ENCODE measurements at regions not wholly inside any gene's neighbourhood (a gene's known extent, or its start where the extent isn't known, plus 50 kb on each side); places are given as distances from the start of the nearest gene placed in this dataset.
"Not testable (repeated sequence)": the region's sequence is repeated elsewhere in the genome, so short reads cannot be mapped to it uniquely, and the experiment has no call there.

GRCh38 chr2:41197781-41198180 is 745.9 kb upstream of the SLC8A1 start:
- H3K4me3 ChIP-seq, result no peak overlapping the region
- no peaks in the 10 kb centered on the region for H3K9me3 ChIP-seq
- H3K4me1 ChIP-seq, result no peaks in the 10 kb centered on the region
- TF ChIP-seq POLR2A (IDR thresholded peaks at IDR 0.05), result no peak
- no peak for TF ChIP-seq EP300 (IDR thresholded peaks at IDR 0.05)
- no peak for TF ChIP-seq POLR2AphosphoS5 (IDR thresholded peaks at IDR 0.05)
- TF ChIP-seq, protein P1, sequence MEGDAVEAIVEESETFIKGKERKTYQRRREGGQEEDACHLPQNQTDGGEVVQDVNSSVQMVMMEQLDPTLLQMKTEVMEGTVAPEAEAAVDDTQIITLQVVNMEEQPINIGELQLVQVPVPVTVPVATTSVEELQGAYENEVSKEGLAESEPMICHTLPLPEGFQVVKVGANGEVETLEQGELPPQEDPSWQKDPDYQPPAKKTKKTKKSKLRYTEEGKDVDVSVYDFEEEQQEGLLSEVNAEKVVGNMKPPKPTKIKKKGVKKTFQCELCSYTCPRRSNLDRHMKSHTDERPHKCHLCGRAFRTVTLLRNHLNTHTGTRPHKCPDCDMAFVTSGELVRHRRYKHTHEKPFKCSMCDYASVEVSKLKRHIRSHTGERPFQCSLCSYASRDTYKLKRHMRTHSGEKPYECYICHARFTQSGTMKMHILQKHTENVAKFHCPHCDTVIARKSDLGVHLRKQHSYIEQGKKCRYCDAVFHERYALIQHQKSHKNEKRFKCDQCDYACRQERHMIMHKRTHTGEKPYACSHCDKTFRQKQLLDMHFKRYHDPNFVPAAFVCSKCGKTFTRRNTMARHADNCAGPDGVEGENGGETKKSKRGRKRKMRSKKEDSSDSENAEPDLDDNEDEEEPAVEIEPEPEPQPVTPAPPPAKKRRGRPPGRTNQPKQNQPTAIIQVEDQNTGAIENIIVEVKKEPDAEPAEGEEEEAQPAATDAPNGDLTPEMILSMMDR (IDR thresholded peaks at IDR 0.05), result no peak
- no peaks in the 10 kb centered on the region for H3K27me3 ChIP-seq
- no peaks in the 10 kb centered on the region for H3K36me3 ChIP-seq
- intact Hi-C loops (cut with DNase I), result no loop called here
- no peak overlapping the region for H3K27ac ChIP-seq
- 82 to 83% methylated on average over 4 of the region's 4 CpGs for WGBS, 2 donors
- DNase-seq, result no peak

GRCh38 chr2:41199334-41199733 is 747.4 kb upstream of the SLC8A1 start:
- H3K4me3 ChIP-seq, result no peak overlapping the region
- intact Hi-C loops (cut with DNase I), result no loop called here
- H3K4me1 ChIP-seq, result no peaks in the 10 kb centered on the region
- TF ChIP-seq, protein P1 (IDR thresholded peaks at IDR 0.05), result no peak
- TF ChIP-seq POLR2A (IDR thresholded peaks at IDR 0.05) (no peak), POLR2AphosphoS5 (IDR thresholded peaks at IDR 0.05) (no peak)
- H3K27me3 ChIP-seq, result no peaks in the 10 kb centered on the region
- WGBS, 2 donors, result 81% methylated on average over 1 of the region's 1 CpG
- no peak overlapping the region for H3K27ac ChIP-seq
- no peaks in the 10 kb centered on the region for H3K9me3 ChIP-seq
- H3K36me3 ChIP-seq, result no peaks in the 10 kb centered on the region
- DNase-seq, result no peak

DNA sequence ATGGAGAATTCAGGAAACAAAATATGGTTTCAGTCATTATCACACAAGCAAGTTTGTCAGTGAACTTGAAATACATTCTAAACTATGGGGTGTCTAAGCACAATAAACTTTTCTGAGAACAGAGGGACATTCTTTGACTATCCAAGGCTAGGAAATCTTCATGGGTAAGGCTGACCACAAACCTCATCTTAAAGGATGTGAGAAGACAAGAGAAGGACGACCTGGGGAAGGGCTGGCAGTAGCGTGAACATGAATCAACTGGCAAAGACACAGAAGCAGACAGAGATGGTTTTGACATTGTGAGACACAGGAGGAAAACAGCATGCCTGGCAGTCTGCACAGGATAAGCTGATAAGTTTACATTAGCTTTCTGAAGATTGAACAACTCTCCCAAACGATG is 752.4 kb upstream of the SLC8A1 start:
- 49 to 62% methylated on average over 3 of the region's 3 CpGs for WGBS, 2 donors
- no peaks in the 10 kb centered on the region for H3K9me3 ChIP-seq
- no peak for DNase-seq
- H3K4me3 ChIP-seq, result no peak overlapping the region
- intact Hi-C loops (cut with DNase I), result no loop called here
- H3K36me3 ChIP-seq, result no peaks in the 10 kb centered on the region
- H3K27me3 ChIP-seq, result no peaks in the 10 kb centered on the region
- no peak overlapping the region for H3K27ac ChIP-seq
- no peak for TF ChIP-seq EP300 (IDR thresholded peaks at IDR 0.05)
- TF ChIP-seq, protein P1 (IDR thresholded peaks at IDR 0.05), result no peak
- no peak for TF ChIP-seq POLR2A (IDR thresholded peaks at IDR 0.05)
- TF ChIP-seq POLR2AphosphoS5 (IDR thresholded peaks at IDR 0.05), result no peak
- no peaks in the 10 kb centered on the region for H3K4me1 ChIP-seq

DNA sequence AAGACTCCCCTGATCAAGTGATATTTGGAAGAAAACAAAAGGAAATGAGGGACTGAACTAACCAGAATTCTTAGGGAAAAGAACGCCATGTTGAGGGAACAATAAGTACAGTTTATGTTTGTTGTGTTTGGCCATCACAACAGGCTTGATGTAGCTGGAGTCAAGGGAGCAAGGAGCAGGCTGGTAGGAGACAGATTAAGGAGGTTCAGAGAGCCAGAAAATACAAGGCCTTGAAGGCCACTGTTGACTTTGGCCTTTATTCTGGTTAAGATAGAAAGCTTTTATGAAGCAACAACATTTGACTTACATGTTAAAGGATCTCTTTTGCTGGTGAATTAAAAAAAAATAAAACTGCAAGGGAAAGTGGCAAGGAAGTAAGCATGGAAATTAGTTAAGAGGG is 754.1 kb upstream of the SLC8A1 start:
- H3K4me1 ChIP-seq, result no peaks in the 10 kb centered on the region
- WGBS, 2 donors, result 78 to 86% methylated on average over 1 of the region's 1 CpG
- no peaks in the 10 kb centered on the region for H3K36me3 ChIP-seq
- TF ChIP-seq POLR2A (IDR thresholded peaks at IDR 0.05), result no peak
- no peak for TF ChIP-seq EP300 (IDR thresholded peaks at IDR 0.05)
- TF ChIP-seq, protein P1 (IDR thresholded peaks at IDR 0.05), result no peak
- TF ChIP-seq POLR2AphosphoS5 (IDR thresholded peaks at IDR 0.05), result no peak
- no peak overlapping the region for H3K27ac ChIP-seq
- intact Hi-C loops (cut with DNase I), result no loop called here
- no peak for DNase-seq
- H3K4me3 ChIP-seq, result no peak overlapping the region
- H3K27me3 ChIP-seq, result no peaks in the 10 kb centered on the region
- no peaks in the 10 kb centered on the region for H3K9me3 ChIP-seq

- no peak overlapping the region for H3K27ac ChIP-seq
- no peaks in the 10 kb centered on the region for H3K27me3 ChIP-seq
- 59 to 68% methylated on average over 2 of the region's 2 CpGs for WGBS, 2 donors
- H3K36me3 ChIP-seq, result no peaks in the 10 kb centered on the region
- H3K4me3 ChIP-seq, result no peak overlapping the region
- intact Hi-C loops (cut with DNase I), result no loop called here
- H3K9me3 ChIP-seq, result no peaks in the 10 kb centered on the region
- TF ChIP-seq EP300 (IDR thresholded peaks at IDR 0.05) (no peak), POLR2A (IDR thresholded peaks at IDR 0.05) (no peak), POLR2AphosphoS5 (IDR thresholded peaks at IDR 0.05) (no peak)
- TF ChIP-seq, protein P1 (IDR thresholded peaks at IDR 0.05), result no peak
- no peak for DNase-seq
- H3K4me1 ChIP-seq, result no peaks in the 10 kb centered on the region
Observed at GRCh38 chr2:41207578-41207977, 755.7 kb upstream of the SLC8A1 start.

DNA sequence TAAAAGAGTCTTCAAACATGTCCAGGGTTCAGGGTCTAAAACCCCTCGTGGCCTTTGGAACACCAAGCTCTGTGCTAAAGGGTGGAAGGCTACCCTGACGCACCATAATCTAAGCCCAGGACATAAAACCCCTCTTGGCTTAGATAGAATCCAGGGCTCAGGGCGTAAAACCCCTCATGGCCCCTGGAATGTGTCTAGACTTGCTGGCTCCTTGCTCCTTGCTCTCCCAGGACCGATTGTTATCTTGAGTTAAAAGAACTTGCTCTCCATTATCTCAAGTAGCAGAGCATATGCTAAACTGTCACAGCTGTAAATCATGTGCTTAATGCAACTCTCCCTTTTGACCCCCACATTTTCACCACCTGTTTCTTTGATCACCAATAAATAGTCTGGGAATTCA is 758.1 kb upstream of the SLC8A1 start:
- H3K36me3 ChIP-seq; H3K27me3 ChIP-seq; H3K4me1 ChIP-seq; DNase-seq; H3K4me3 ChIP-seq; intact Hi-C loops (cut with DNase I); H3K9me3 ChIP-seq; H3K27ac ChIP-seq: not testable (repeated sequence)
- 66 to 69% methylated on average over 4 of the region's 4 CpGs for WGBS, 2 donors

Data from sigmoid colon (tissue), 6 donors.